NOMO-1 treated with dmso at 0.1 percent for 144 hours (cell line): ENCODE measurements at regions not wholly inside any gene's neighbourhood (a gene's known extent, or its start where the extent isn't known, plus 50 kb on each side); places are given as distances from the start of the nearest gene placed in this dataset.
"Not testable (repeated sequence)": the region's sequence is repeated elsewhere in the genome, so short reads cannot be mapped to it uniquely, and the experiment has no call there.

Experiments used
- DNase-seq: peaks from one replicate; lab custom pipeline; 2025; ENCODE audit not compliant: unreplicated experiment; lab: John Stamatoyannopoulos, UW

DNA sequence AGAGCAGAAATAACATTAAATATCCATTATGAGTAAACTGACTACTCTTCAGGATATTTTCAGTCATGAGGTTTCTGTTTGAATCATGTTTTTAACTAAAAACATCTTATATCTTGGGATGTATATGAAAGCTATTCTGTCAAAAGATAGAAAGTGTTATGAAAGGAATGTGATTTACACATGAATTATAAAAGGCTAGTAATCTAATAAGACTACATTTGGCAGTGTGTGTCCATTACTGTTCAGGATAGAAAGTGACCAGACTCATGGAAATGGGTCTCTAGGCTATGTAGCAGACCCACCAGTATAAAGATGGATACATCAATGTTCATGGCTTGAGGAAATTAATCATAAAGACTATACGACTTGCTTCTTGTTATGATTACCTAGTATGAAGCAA, 1328.2 kb upstream of the NUDT12 start:
- DNase-seq: no peak

DNA sequence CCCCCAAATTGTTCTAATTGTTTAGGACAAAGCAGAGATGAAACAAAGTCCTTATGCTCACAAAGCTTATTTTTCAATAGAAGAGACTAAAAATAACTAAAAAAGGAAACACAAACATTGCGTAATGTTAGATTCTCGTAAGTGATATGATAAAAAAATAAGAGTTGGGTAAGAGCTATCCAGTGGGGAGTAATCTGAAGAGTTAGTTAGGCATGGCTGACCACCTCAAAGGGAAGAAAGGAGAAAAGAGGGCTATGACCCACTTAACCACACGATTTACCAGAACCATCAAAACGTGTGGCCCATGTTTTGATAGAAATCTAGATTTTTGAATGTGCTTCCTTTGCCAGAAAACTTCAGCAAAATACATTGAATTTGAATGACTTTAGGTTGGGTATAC, 1296.8 kb upstream of the NUDT12 start:
- DNase-seq: no peak

DNA sequence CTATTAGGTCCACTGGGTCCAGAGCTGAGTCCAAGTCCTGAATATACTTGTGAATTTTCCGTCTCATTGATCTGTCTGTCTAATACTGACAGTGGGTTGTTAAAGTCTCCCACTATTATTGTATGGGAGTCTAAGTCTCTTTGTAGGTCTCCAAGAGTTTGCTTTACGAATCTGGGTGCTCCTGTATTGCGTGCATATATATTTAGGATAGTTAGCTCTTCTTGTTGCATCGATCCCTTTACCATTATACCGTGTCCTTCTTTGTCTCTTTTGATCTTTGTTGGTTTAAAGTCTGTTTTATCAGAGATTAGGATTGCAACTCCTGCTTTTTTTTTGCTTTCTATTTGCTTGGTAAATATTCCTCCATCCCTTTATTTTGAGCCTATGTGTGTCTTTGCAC, 1289.5 kb upstream of the NUDT12 start:
- not testable (repeated sequence) for DNase-seq

DNA sequence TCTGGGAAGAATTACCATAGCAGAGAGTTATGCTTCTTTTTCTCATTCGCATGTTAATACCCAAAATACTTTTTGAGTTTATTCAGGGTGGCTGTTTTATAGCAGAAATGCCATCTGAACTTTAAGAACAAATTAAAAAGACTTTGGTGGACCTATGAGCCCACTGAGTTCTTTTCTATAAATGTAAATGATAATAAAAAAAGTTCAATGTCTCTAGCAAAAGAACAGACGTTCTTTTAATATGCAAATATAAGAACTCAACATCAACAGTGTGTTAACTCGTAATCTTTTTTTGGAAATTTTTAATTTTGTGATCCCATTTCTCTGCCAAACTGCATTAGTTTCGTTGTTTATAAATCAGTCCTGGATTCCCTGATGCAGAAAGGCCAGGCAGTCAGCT, 1283.0 kb upstream of the NUDT12 start:
- no peak for DNase-seq

DNA sequence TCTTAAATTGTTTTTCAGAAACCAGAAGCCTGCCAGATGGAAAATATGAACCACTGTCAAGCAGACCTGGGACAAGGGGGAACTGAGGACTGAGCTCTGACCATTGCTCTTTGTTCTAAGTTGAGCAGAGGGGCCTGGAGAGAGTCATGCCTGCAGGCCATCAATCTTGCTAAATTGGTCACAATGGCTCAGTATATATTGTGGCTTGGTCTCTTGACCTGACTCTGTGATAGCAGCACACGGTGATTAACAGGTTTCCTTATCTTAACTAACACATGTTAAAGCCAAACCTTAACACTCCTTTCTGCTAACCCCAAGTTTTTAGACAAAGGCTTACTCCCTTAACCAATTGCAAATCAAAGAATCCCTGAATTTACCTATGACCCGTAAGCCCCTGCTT, 1281.2 kb upstream of the NUDT12 start:
- no peak for DNase-seq

DNA sequence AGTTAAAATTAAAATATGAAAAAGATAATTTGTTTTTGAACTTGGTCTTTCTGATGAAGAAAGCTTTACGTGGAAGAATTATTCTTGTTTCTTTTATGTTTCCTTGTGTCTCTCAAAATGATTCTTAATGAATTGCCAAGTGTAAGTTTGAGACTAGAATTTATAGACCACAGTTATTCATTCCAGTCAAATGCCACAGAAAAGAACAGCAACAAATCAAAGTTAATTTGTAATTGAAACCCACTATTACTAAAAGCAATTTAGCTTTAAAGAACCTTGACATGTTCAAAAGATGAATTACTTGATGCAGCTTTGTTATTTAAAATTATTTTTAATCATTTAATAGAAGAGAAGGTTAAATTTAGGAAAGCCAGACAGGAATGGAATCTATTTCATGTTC, 1277.7 kb upstream of the NUDT12 start:
- DNase-seq: no peak

DNA sequence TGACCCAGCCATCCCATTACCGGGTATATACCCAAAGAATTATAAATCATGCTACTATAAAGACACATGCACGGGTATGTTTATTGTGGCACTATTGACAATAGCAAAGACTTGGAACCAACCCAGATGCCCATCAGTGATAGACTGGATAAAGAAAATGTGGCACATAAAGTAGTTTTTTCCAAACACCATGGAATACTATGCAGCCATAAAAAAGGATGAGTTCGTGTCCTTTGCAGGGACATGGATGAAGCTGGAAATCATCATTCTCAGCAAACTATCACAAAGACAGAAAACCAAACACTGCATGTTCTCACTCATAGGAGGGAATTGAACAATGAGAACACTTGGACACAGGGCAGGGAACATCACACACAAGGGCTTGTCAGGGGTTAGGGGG, 1268.9 kb upstream of the NUDT12 start:
- not testable (repeated sequence) for DNase-seq

DNA sequence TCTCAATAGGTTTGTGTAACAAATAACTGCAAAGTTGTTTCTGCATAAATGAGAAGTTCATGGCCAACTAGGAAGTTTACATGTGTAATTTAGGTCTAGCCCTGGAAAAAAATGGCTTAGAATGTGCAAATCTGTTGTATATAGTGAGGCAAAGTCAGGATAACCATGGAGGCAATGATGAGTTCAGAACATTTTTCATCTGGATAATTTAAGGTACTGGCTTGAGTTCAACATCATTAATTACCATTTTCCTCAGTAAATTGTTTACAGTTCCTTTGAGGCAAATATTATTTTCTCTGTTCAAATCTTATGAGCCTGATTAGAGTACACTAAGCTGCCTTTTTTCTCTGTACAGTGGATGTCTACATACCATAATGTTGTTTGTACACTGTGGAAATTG, 1259.0 kb upstream of the NUDT12 start:
- DNase-seq: no peak

DNA sequence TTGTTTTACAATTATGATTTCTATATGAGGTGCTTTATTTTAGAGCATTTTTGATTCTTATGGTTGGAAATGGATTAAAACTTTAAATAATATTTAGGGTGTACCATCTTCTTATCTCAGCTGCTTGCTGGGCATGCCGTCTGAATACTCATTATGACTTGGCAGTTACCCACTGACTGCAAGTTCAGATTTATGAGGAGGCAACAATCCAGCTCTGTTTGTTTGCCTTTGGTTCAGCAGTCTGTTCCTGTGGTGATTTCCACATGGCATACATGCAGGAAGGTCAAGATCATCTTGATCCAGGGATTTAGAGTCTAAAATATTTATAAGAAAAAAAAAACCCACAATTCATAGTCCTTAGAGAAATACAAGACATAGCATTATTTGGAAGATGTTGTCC, 1254.5 kb upstream of the NUDT12 start:
- DNase-seq: no peak

DNA sequence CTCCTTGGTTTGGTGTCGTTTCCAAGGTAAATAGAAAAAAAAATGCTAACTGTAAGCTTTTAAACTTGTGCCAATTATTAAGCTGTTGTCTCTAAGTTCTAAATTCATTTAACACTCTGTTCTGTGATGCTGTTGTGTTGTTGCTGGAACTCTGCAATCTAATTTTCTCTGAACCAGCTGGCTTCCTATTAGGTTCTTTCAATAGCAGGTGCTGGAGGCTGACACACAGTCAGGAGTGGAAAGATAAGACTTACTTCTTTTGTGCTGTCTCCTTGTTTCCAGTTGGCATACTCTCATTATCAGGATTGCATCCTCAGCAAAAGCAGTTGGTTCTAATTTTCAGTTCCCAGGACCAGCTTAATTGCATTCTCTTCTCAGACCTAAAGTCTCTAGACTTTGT, 1252.6 kb upstream of the NUDT12 start:
- no peak for DNase-seq

DNA sequence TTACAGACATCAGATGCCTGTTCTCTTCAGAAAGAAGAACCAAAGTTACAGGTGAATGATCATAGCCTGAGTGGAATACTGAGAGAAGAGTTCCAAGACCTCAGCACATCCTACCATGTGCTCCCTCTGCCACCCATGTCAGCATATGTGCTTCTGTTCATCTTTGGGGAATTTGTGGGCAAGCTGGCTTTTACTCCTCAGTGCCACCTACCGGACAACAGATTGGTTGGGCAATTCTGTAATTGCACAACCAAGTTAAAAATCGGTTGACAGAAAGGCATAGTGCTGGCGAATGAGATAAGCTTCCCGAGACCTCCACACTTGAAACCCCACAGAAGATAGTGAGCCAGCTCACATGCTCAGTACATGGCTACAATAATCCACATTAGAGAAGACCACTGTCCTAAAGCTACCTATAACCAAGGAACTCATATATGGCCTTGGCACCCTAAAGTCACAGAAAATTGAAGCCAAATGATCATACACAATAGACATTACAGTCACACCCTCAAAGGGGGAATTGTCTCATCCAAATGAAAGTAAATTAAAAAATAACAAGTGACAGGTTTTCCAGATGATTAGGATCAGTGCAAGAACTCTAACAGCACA, 1238.0 kb upstream of the NUDT12 start:
- DNase-seq: no peak

DNA sequence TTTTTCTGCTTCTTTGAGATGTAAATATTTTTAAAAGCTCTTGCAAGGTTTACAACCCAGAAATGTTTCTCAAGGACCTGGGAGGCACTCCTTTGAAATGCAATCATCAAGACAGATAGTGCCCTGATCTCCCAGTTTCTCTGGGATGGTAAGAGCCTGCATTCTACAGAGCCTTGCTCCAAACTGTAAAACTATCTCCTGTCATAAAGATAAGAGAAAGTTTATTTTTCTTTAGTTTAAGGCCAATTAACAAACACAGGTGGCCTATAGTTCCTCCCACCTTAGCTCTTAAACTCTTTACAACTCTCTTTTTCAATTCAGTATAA, 1231.1 kb upstream of the NUDT12 start:
- no peak for DNase-seq

DNA sequence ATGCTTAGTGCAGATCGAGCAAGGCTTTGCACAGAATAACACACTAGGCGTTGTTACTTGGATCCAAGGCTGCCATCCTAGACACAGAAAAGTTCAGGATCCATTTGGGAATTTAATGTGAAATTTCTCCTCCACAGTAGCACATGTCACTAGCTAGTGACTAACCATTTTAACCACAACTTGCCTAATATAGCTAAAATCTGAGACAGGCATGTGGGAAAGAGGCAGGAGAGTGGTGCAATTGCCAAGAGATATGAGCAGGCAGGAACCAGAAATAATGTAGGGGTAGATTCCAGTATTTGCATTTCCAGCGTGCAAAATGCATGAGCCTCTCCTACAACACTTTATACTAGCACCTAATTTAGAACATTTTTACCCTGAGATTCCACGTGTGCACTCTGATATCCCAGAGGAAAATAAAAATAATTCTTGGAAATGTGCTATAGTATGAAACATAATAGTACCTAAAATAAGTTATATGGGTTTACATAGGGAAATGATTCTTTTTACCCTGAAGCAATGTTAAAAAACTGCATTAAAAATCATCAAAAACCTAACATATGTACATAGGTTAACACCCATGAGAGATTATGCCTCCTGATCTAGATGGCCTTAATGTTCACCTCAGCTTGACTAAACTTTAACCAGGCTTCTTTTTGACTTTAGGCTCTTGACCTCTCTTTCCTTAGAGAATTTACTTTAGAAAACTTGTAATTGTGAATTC, 1230.6 kb upstream of the NUDT12 start:
- DNase-seq: no peak

DNA sequence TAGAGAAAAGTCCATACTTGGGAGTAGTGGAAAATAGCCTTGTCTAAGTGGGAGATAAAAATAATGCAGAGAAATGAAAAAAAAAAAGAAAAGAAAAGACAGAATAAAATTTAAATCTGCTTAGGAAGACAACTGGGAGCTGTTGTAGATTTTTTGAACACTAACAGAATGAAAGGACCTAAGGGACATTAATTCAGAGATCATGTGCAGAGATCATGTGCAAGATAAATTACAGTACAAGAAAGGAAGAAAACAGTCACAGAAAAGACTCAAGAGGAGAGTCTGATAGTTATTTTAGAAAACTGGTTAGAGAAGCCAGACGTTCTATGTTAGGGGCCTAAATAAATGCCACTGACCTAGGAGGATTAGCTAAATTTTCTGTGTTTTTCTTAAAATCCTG, 1226.8 kb upstream of the NUDT12 start:
- no peak for DNase-seq

DNA sequence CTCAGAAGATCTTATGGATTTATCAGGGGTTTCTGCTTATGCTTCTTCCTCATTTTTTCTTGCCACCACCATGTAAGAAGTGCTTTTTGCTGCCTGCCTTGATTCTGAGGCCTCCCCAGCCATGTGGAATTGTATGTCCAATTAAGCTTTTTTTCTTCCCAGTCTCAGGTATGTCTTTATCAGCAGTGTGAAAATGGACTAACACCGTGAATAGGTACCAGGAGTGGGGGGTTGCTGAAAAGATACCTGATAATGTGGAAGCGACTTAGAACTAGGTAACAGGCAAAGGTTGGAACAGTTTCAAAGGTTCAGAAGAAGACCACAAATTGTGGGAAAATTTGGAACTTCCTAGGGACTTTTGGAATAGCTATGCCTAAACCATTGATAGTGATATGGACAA, 1222.5 kb upstream of the NUDT12 start:
- no peak for DNase-seq

DNA sequence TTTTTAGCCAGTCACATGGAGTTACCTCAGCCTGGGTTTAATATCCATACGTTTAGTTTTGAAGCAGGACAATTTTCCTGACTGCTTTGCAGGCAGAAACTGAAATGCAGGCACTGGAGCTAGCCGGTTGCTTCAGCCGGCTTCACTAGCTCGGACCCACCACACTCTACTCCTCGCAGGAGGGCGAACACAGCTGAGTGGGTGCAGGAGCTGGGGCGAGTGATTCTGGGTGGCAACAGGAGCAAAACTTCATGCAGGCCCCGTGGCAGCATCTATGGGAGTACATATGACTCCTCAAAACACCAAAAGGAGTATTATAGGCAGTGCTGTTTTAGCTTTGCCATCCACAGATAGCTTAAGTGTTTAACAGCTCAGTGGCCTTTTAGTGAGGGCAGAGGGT, 1211.8 kb upstream of the NUDT12 start:
- DNase-seq: no peak

DNA sequence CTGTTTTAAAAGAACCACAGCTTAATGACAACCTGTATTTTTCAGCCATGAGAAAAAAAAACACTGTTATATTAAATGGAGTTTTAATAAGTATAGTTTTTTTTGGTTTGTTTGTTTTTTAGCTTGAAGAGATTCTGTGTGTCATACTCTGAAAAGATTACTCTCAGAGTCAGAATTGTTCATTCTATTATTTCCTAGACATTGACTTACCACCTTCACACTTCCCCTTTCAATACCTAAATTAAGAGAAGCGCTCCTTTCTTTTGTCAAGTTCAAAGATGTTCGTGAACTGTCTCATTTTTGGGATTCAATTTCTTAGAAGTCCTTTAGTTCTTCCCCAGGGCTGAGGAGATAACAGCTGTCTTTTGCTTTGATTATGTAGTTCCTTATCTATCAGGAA, 1201.6 kb upstream of the NUDT12 start:
- no peak for DNase-seq

DNA sequence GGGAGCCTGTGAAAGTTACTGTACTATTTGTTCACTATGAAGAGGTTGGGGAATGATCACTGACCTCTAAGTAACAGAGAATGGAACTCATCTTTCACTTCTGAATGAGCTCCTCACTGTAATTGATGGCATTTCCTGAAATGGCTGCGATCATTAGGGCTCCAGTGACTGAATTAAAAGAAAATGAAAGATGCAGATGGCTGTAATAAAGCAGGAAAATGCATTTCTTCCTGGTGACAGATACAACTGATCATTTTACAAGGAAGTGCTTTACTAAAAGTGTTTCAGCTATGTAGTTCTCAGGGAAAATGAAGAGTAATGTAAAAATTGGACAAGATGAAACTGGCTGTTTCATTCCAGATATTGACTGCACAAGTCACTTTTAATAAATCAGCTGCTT, 1200.6 kb upstream of the NUDT12 start:
- DNase-seq: no peak

DNA sequence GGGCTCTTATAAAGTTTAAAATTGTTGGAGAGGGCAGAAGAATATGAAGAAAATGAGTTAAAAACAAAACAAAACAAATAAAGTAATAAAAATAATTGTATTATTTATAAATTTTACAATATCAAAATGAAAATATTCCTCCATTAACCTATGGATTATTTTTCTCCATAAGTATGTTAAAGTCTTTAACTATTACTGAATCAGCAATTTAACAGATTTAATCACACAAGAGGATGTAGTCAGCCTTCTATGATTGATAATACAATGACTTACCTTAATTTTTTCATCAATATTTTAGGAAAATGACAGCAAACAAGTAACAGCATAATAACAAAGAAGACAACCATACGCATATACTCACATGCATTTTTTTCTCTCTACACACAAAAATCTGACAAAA, 1195.3 kb upstream of the NUDT12 start:
- no peak for DNase-seq

DNA sequence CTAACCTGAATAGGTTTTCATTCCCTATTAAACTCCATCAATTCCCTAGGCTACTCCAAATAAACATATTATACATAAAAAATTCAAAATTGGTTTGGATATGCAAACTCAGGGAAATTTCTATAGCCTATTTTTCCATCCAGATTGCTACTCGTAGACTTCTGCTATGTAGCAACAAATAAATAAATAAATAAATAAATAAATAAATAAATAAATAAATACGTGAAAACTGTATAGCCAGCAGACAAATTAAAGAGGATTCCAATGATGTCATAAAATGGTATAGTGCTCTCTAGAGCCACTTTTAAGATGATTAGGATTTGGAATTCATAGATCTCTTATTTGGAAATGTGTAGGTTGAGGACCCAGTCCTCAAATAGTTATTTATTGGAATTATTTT, 1193.2 kb upstream of the NUDT12 start:
- DNase-seq: no peak

DNA sequence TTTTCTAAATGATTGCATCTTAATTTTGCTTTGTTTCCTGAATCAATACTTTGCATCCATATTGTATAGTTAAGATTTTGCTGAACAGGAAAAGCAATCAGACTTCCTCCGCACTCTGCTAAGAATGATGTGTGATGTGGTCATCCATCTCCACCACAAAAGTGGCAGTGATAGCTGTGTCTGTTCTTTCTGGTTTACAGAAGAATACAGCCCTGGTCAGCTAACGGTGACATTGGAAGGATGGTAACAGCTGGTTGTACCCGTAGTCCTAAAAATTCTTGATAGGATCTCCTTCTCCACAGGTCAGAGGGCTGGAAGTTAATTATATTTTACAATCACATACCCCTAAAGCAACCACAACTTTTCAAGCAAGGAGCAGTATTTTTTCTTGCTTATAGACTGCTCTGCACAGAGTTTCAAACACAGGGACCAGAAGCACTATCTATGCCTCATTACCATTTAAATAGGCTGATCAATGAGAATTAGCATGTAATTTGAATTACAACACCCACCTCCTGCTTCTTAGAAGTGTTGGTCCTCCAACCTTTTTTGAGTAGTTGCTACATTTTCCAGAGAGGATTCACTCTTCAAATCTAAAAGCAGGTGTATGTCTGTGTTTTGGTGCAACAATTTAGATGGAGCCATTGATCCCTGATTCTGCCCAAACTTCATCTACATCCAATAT, 1191.9 kb upstream of the NUDT12 start:
- DNase-seq: no peak

DNA sequence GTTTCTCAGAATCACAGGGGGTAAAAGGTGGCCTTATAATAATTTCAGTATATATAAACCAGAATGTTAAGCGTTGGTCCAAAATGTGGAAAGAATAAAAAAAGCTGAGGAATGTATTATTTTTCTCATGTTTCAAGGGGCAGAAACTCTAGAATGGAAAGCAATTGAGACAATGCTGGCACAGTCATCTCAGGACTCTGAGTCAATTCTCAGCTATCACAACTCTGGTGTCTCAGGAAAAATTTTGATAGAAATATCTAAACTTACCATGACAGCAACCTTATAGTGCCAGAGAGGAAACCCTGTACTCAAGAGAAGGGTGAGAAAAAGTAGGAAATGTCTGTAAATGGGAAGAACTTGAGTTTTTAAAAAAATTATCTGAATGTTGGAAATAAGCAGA, 1189.4 kb upstream of the NUDT12 start:
- no peak for DNase-seq

DNA sequence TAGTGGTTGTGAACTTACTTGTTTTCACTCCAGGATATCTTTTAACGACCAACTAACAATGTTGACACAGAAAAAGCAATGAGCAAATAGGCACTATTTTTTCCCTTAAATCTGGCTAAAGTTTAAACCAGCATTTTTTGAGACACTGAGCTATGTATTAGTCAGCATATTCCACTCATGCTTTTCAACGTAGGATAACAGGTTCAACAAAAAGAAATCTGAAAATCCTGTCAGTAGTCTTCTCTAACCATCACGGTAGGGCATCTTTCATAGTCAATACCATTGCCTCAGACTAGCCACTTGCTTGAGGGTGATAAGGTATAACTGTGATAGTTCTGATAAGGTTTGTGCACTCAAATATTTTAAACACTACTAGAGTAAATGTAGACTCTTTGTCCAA, 1177.3 kb upstream of the NUDT12 start:
- no peak for DNase-seq
